HG03060 (cell line): ENCODE measurements at regions not wholly inside any gene's neighbourhood (a gene's known extent, or its start where the extent isn't known, plus 50 kb on each side); places are given as distances from the start of the nearest gene placed in this dataset.
"Not testable (repeated sequence)": the region's sequence is repeated elsewhere in the genome, so short reads cannot be mapped to it uniquely, and the experiment has no call there.

Experiments
- ATAC-seq: cut with Tn5 transposase; IDR thresholded peaks from one replicate; pipeline ENCODE4 v1.9.1; 2021; ENCODE audit warnings: low read depth, moderate number of reproducible peaks; ENCODE audit not compliant: unreplicated experiment

GRCh38 chr3:104896624-104897023 lies 470.1 kb upstream of the ALCAM start:
- ATAC-seq, result no peak

- no peak for ATAC-seq
These were observed 465.3 kb upstream of the ALCAM start for GRCh38 chr3:104901396-104901795.

GRCh38 chr3:104903064-104903463 lies 463.6 kb upstream of the ALCAM start:
- no peak for ATAC-seq

GRCh38 chr3:104906001-104906639 lies 460.6 kb upstream of the ALCAM start:
- ATAC-seq, result no peak

GRCh38 chr3:104907507-104907906 lies 459.2 kb upstream of the ALCAM start:
- no peak for ATAC-seq

- no peak for ATAC-seq
These were observed 457.9 kb upstream of the ALCAM start for GRCh38 chr3:104908761-104909160.

GRCh38 chr3:104909198-104909597 lies 457.5 kb upstream of the ALCAM start:
- ATAC-seq, result no peak

GRCh38 chr3:104909721-104910120 lies 457.0 kb upstream of the ALCAM start:
- ATAC-seq, result no peak

- ATAC-seq, result no peak
These were observed 455.3 kb upstream of the ALCAM start for GRCh38 chr3:104911376-104911775.

GRCh38 chr3:104916971-104917370 lies 449.7 kb upstream of the ALCAM start:
- ATAC-seq, result no peak

- ATAC-seq, result no peak
These were observed 446.2 kb upstream of the ALCAM start for GRCh38 chr3:104920512-104920911.

- ATAC-seq, result no peak
These were observed 432.7 kb upstream of the ALCAM start for GRCh38 chr3:104933972-104934371.

- ATAC-seq, result no peak
These were observed 431.1 kb upstream of the ALCAM start for GRCh38 chr3:104935613-104936012.

GRCh38 chr3:104939196-104939595 lies 427.5 kb upstream of the ALCAM start:
- ATAC-seq, result no peak

- no peak for ATAC-seq
These were observed 424.9 kb upstream of the ALCAM start for GRCh38 chr3:104941785-104942184.

GRCh38 chr3:104943974-104944373 lies 422.7 kb upstream of the ALCAM start:
- no peak for ATAC-seq

GRCh38 chr3:104947943-104948342 lies 418.8 kb upstream of the ALCAM start:
- no peak for ATAC-seq

GRCh38 chr3:104949810-104950209 lies 416.9 kb upstream of the ALCAM start:
- not testable (repeated sequence) for ATAC-seq

- no peak for ATAC-seq
These were observed 415.3 kb upstream of the ALCAM start for GRCh38 chr3:104951426-104951825.

GRCh38 chr3:104952146-104952972 lies 414.4 kb upstream of the ALCAM start:
- ATAC-seq, result no peak

GRCh38 chr3:104956620-104957345 lies 409.9 kb upstream of the ALCAM start:
- ATAC-seq, result no peak
